ENCODE measurements at regions not wholly inside any gene's neighbourhood (a gene's known extent, or its start where the extent isn't known, plus 50 kb on each side); places are given as distances from the start of the nearest gene placed in this dataset.

DNA sequence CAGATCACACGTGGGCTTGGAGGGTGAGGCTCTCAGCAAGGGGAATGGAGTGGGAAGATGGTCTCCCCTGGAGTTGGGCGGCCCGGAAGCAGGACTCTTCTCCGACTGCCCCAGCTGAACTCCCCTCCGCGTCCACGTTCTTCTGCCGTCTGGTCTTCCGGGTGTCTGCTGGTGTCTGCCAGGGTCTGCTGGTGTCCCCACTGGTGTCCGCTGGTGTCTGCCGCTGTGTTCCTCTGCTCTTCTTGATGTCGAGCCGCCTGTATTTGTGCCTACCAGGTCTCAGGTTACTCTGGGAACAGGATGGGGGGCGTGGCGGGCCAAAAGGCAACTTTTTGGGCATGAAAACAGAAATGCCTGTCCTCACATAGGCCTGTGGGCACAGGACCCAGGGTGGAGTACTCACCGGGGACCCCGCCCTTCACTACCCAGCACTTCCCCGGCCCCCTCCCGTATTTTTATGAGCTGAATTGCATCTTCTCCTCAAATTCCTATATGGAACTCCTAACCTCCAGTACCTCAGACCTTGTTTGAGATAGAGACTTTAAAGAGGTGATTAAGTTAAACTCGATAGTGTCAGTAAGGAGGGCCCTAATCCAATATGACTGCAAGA, 675.4 kb downstream of the SEMA5A start:
- intact Hi-C loops (cut with DNase I, micrococcal nuclease), result no loop called here
- no peak for DNase-seq
- ATAC-seq, result no peak

DNA sequence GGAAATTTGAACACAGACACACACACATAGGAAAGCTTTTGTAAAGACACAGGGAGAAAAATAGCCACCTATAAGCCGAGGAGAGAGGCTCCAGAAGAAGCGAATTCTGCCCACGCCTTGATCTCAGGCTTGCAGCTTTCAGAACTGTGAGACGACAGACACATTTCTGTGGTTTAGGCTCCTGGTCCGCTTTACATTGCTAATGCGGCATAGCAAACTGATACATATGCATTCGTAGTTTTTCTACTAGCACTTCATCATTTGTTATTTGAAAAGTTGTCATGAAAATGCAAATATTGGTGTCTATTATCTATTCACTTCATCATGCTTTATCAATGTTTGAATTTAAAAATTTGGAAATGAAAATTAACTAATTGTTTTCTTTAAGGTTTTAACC, 674.9 kb downstream of the SEMA5A start:
- Histone ChIP-seq H3K36me3 (ENCODE audit: low read depth) (no peaks in the 10 kb centered on the region), H3K9me3 (no peaks in the 10 kb centered on the region), H3K4me3 (no peak overlapping the region), H3K4me1 (ENCODE audit: low read depth) (no peaks in the 10 kb centered on the region)
- no peak for DNase-seq
- ATAC-seq, result no peak
- no peak for TF ChIP-seq CTCF (IDR thresholded peaks at IDR 0.05)
- intact Hi-C loops (cut with DNase I, micrococcal nuclease), result no loop called here

More for the DNA sequence above, 675.4 kb downstream of the SEMA5A start:
- H3K9me3 ChIP-seq, result no peaks in the 10 kb centered on the region
- no peaks in the 10 kb centered on the region for H3K4me1 ChIP-seq (ENCODE audit: low read depth)
- TF ChIP-seq CTCF (IDR thresholded peaks at IDR 0.05), result no peak
- H3K4me3 ChIP-seq, result no peak overlapping the region
- H3K36me3 ChIP-seq (ENCODE audit: low read depth), result no peaks in the 10 kb centered on the region

GRCh38 chr5:8871446-8871845, 674.4 kb downstream of the SEMA5A start:
- DNase-seq (no peak), ATAC-seq (no peak)
- Histone ChIP-seq H3K4me1 (ENCODE audit: low read depth) (no peaks in the 10 kb centered on the region), H3K36me3 (ENCODE audit: low read depth) (no peaks in the 10 kb centered on the region), H3K4me3 (no peak overlapping the region), H3K9me3 (no peaks in the 10 kb centered on the region)
- intact Hi-C loops (cut with DNase I, micrococcal nuclease), result no loop called here
- TF ChIP-seq CTCF (IDR thresholded peaks at IDR 0.05), result no peak

GRCh38 chr5:8875722-8876121, 670.2 kb downstream of the SEMA5A start:
- intact Hi-C loops (cut with DNase I, micrococcal nuclease), result no loop called here
- ATAC-seq (no peak), DNase-seq (no peak)
- H3K36me3 ChIP-seq (ENCODE audit: low read depth), result no peaks in the 10 kb centered on the region
- no peak for TF ChIP-seq CTCF (IDR thresholded peaks at IDR 0.05)
- H3K4me3 ChIP-seq, result no peak overlapping the region
- H3K4me1 ChIP-seq (ENCODE audit: low read depth), result no peaks in the 10 kb centered on the region
- no peaks in the 10 kb centered on the region for H3K9me3 ChIP-seq

DNA sequence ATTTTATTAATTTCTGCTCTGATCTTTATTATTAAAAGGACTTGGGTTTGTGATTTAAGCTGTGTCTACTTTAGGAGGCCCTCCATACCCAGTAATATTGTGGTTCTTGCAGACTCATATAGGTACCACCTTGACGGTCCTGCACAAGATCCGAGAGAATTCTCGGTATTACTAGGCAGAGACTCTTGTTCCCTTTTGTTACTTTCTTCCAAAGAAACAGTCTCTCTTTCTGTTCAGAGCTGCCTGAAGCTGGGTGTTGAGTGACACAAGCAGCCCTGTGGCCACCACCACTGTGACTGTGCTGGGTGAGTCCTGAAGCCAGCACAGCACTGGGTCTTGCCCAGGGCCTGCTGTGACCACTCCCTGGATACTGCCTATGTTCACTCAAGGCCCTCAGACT, 666.6 kb downstream of the SEMA5A start:
- intact Hi-C loops (cut with DNase I, micrococcal nuclease), result no loop called here
- no peaks in the 10 kb centered on the region for H3K36me3 ChIP-seq (ENCODE audit: low read depth)
- no peak for TF ChIP-seq CTCF (IDR thresholded peaks at IDR 0.05)
- no peak for ATAC-seq
- DNase-seq, result no peak
- H3K4me3 ChIP-seq, result no peak overlapping the region
- H3K4me1 ChIP-seq (ENCODE audit: low read depth), result no peaks in the 10 kb centered on the region
- H3K9me3 ChIP-seq, result no peaks in the 10 kb centered on the region

DNA sequence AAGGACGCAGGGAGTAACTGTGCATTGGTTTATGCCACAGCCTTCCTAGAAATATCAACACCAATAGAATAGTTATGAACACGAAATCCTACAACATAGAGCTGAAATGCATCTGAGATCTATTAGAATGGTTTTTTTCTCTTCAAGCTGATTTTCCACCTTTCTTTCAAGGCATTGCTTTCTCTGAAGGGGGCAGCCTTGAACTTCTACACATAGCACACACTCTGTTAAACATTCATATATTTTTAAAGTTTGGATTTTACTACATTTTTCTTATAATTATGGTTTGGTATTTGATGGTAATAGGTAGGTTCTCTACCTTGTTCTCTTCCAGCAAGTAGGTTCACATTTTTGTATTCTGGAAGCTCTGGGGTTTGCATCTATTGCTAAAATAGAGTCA, 661.8 kb downstream of the SEMA5A start:
- H3K9me3 ChIP-seq, result no peaks in the 10 kb centered on the region
- ATAC-seq (no peak), DNase-seq (no peak)
- TF ChIP-seq CTCF (IDR thresholded peaks at IDR 0.05), result no peak
- H3K36me3 ChIP-seq (ENCODE audit: low read depth), result no peaks in the 10 kb centered on the region
- intact Hi-C loops (cut with DNase I, micrococcal nuclease), result no loop called here
- H3K4me1 ChIP-seq (ENCODE audit: low read depth), result no peaks in the 10 kb centered on the region
- no peak overlapping the region for H3K4me3 ChIP-seq

Measured in mucosa of descending colon (tissue), 3 donors.